HCT116 (cell line): ENCODE measurements at regions not wholly inside any gene's neighbourhood (a gene's known extent, or its start where the extent isn't known, plus 50 kb on each side); places are given as distances from the start of the nearest gene placed in this dataset.

ENCODE experiments used
- CTCF ChIP-seq, 3 experiments: fragments of 200-600 bp in 1 of 3; sonication (generic) in 1 of 3; IDR thresholded peaks in 2 of 3; conservative IDR thresholded peaks in 1 of 3; 2 replicates each; pipeline ENCODE4 v1.5.1; 2012 to 2017; ENCODE audit warnings: low read depth in 2 of 3, low read length in 2 of 3, antibody characterized with exemption in 1 of 3, borderline replicate concordance in 1 of 3, control low read depth in 1 of 3, mild to moderate bottlenecking in 1 of 3, mixed read lengths in 1 of 3, mixed run types in 1 of 3, moderate library complexity in 1 of 3; ENCODE audit not compliant: insufficient read depth in 1 of 3
- EZH2 ChIP-seq: fragments of 200-600 bp; sonication (generic); IDR thresholded peaks from 2 replicates; pipeline ENCODE4 v1.6.1; 2017; ENCODE audit warnings: antibody characterized with exemption, mixed run types
- EZH2phosphoT487 ChIP-seq: fragments of 200-600 bp; IDR thresholded peaks from 2 replicates; pipeline ENCODE4 v1.6.1; 2018; ENCODE audit warnings: antibody characterized with exemption, borderline replicate concordance
- FOSL1 ChIP-seq: IDR thresholded peaks from 2 replicates; pipeline ENCODE4 v1.6.1; 2012; ENCODE audit warnings: low read depth
- JUND ChIP-seq: IDR thresholded peaks from 2 replicates; pipeline ENCODE4 v1.6.1; 2012
- POLR2A ChIP-seq: IDR thresholded peaks from 2 replicates; pipeline ENCODE4 v1.7.0; 2011; ENCODE audit warnings: borderline replicate concordance; ENCODE audit not compliant: insufficient read depth, insufficient read length; ENCODE audit errors: extremely low read depth
- POLR2AphosphoS5 ChIP-seq: IDR thresholded peaks from 2 replicates; pipeline ENCODE4 v1.6.1; 2011; ENCODE audit warnings: mild to moderate bottlenecking, low read depth, low read length, moderate library complexity
- RAD21 ChIP-seq: IDR thresholded peaks from 2 replicates; pipeline ENCODE4 v1.6.1; 2012; ENCODE audit warnings: low read depth, mild to moderate bottlenecking
- REST ChIP-seq: IDR thresholded peaks from 2 replicates; pipeline ENCODE4 v1.6.1; 2012; ENCODE audit warnings: low read depth
- SIN3A ChIP-seq: IDR thresholded peaks from 2 replicates; pipeline ENCODE4 v1.6.1; 2012; ENCODE audit warnings: low read depth
- TCF7L2 ChIP-seq: IDR thresholded peaks from 2 replicates; pipeline ENCODE4 v1.7.0; 2011; ENCODE audit warnings: borderline replicate concordance, inconsistent platforms; ENCODE audit not compliant: insufficient read depth, insufficient read length; ENCODE audit errors: extremely low read depth
- ZFX ChIP-seq: fragments of 450-650 bp; IDR thresholded peaks from 2 replicates; pipeline ENCODE4 v1.6.1; 2017
- ZNF274 ChIP-seq: fragments of 200-500 bp; sonication (Bioruptor generic); IDR thresholded peaks from 2 replicates; pipeline ENCODE4 v1.6.1; 2014; ENCODE audit warnings: mild to moderate bottlenecking, low read depth, low read length, inconsistent platforms

- TF ChIP-seq JUND = no peak
- TF ChIP-seq ZNF274 = no peak
- TF ChIP-seq EZH2phosphoT487 = no peak
- TF ChIP-seq POLR2AphosphoS5 = no peak
- TF ChIP-seq CTCF (IDR thresholded peaks at IDR 0.05 in 2 of 3, conservative IDR thresholded peaks at IDR 0.05 in 1 of 3; ENCODE audit: borderline replicate concordance in 1 of 3, insufficient read depth in 1 of 3, low read depth in 2 of 3, low read length in 2 of 3) = no peak
- no peak for TF ChIP-seq RAD21
- no peak for TF ChIP-seq EZH2
- no peak for TF ChIP-seq FOSL1
- TF ChIP-seq ZFX = no peak
- no peak for TF ChIP-seq REST
- TF ChIP-seq SIN3A = no peak
- TF ChIP-seq TCF7L2 = no peak
- TF ChIP-seq POLR2A = no peak
These were observed 951.8 kb upstream of the MAP3K7 start for GRCh38 chr6:91538622-91539021.
